Heart left ventricle (tissue), 13 donors: ENCODE measurements at regions not wholly inside any gene's neighbourhood (a gene's known extent, or its start where the extent isn't known, plus 50 kb on each side); places are given as distances from the start of the nearest gene placed in this dataset.

Source experiments
- POLR2A ChIP-seq, 2 donors: fragments of 450-650 bp; IDR thresholded peaks; one replicate each; pipeline ENCODE4 v1.6.1; 2017; ENCODE audit warnings: antibody characterized with exemption in 2 of 2, mild to moderate bottlenecking in 2 of 2, moderate library complexity in 2 of 2
- TF ChIP-seq, protein P1 (sequence below), 12 donors: fragments of 200-600 bp; sonication (generic) in 4 of 12; IDR thresholded peaks; one replicate each; pipeline versions ENCODE4 v1.5.0 to v1.8.0; 2018 to 2022; ENCODE audit warnings: antibody characterized with exemption in 12 of 12, mild to moderate bottlenecking in 5 of 12
- donor health status: ischemic (EF 13 %, LVEDD 7.1; RV severe dilation, severe dysfunction).
- donor health status: DM: no; HTN: yes; CAD: no.
- donor health status: DM: no; HTN: no; CAD: no.
- donor health status: ischemic (EF 25% LVEDD 6.9; RV normal size, moderate dysfunction).
- donor health status: ischemic (EF 25% LVEDD 5.7; RV mildly dilated, moderate dysfunction).
- donor health status: ischemic (EF 35%, LVEDD 5.7; RV mildly dilated, moderate dysfunction).
- donor health status: nonischemic (EF 11% LVEDD 7.7; RV severe dilation, severe dysfunction).
- donor health status: DM: yes; HTN: yes; CAD: no.
- donor health status: PGD.
- donor health status: ischemic (EF 29% LVEDD 5.4; RV normal size, mild dysfunction).
- donor health status: nonischemic (EF 23%, LVEDD 6.1; RV moderate dilation, normal function).

DNA sequence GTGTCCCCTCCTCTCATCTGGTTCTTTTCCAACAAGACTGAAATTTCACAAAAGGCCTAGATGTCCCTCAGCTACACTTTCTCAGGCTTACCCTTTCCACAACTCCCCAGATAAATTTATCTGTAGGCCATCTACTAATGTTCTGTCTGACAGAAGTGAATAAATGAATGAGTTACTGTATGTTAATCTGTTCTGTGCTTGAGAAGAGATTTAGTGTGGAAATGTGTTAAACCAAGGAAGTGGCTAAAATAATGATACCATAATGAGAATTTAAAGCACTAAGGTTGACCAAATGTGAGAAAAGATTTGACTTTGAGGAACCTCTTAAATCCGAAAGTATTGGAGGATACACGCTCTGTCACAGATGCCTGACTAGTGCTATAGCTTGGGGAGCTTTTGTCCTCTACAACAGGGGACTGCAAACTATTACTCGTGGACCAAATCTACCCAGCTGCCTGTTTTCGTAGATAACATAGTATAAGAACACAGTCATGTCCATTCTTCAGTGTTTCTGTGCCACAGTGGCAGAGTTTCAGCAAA is 74.8 kb upstream of the P2RY1 start:
- TF ChIP-seq, protein P1, sequence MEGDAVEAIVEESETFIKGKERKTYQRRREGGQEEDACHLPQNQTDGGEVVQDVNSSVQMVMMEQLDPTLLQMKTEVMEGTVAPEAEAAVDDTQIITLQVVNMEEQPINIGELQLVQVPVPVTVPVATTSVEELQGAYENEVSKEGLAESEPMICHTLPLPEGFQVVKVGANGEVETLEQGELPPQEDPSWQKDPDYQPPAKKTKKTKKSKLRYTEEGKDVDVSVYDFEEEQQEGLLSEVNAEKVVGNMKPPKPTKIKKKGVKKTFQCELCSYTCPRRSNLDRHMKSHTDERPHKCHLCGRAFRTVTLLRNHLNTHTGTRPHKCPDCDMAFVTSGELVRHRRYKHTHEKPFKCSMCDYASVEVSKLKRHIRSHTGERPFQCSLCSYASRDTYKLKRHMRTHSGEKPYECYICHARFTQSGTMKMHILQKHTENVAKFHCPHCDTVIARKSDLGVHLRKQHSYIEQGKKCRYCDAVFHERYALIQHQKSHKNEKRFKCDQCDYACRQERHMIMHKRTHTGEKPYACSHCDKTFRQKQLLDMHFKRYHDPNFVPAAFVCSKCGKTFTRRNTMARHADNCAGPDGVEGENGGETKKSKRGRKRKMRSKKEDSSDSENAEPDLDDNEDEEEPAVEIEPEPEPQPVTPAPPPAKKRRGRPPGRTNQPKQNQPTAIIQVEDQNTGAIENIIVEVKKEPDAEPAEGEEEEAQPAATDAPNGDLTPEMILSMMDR (IDR thresholded peaks at IDR 0.05), result no peak
- no peak for TF ChIP-seq POLR2A (IDR thresholded peaks at IDR 0.05)
